ENCODE measurements at regions not wholly inside any gene's neighbourhood (a gene's known extent, or its start where the extent isn't known, plus 50 kb on each side); places are given as distances from the start of the nearest gene placed in this dataset.
A peak's percentile ranks its signal among the peaks of the same experiment; 100 is the strongest.

- TF ChIP-seq, protein P1, sequence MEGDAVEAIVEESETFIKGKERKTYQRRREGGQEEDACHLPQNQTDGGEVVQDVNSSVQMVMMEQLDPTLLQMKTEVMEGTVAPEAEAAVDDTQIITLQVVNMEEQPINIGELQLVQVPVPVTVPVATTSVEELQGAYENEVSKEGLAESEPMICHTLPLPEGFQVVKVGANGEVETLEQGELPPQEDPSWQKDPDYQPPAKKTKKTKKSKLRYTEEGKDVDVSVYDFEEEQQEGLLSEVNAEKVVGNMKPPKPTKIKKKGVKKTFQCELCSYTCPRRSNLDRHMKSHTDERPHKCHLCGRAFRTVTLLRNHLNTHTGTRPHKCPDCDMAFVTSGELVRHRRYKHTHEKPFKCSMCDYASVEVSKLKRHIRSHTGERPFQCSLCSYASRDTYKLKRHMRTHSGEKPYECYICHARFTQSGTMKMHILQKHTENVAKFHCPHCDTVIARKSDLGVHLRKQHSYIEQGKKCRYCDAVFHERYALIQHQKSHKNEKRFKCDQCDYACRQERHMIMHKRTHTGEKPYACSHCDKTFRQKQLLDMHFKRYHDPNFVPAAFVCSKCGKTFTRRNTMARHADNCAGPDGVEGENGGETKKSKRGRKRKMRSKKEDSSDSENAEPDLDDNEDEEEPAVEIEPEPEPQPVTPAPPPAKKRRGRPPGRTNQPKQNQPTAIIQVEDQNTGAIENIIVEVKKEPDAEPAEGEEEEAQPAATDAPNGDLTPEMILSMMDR (IDR thresholded peaks at IDR 0.05; ENCODE audit: low read length, missing control alignments): no peak
- peak; percentile 43 for DNase-seq (ENCODE audit: low read depth)
These were observed 333.8 kb downstream of the PTPRU start for GRCh38 chr1:29569971-29570634.

GRCh38 chr1:29567257-29567656, 330.9 kb downstream of the PTPRU start:
- no peak overlapping the region for H3K4me3 ChIP-seq (replicated peaks; ENCODE audit: low read depth, low read length)
- no peak for DNase-seq (ENCODE audit: low read depth)
- TF ChIP-seq, protein P1 (IDR thresholded peaks at IDR 0.05; ENCODE audit: low read length, missing control alignments): no peak

More at GRCh38 chr1:29569971-29570634, 333.8 kb downstream of the PTPRU start:
- no peak overlapping the region for H3K4me3 ChIP-seq (replicated peaks; ENCODE audit: low read depth, low read length)

DNA sequence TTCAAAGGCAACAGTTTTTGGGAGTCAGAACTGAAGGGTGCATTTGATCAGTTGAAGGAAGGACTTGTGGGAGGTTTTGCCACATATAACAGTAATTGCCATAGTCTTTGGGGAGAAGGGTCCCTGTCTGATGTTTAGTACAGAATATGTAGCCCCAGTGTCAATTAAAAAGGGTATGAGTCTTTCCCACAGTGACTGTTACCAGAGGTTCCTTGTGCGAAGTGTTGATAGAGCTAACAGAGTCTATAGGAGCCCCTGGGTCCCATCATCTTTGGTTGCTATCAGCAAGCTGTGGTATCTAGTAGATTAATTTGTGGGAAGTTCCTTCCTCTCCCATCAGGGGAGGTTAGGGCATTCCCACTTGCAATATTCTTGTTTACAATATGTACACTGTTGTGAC, 329.2 kb downstream of the PTPRU start:
- no peak for DNase-seq (ENCODE audit: low read depth)
- no peak overlapping the region for H3K4me3 ChIP-seq (replicated peaks; ENCODE audit: low read depth, low read length)
- TF ChIP-seq, protein P1 (IDR thresholded peaks at IDR 0.05; ENCODE audit: low read length, missing control alignments): no peak

DNA sequence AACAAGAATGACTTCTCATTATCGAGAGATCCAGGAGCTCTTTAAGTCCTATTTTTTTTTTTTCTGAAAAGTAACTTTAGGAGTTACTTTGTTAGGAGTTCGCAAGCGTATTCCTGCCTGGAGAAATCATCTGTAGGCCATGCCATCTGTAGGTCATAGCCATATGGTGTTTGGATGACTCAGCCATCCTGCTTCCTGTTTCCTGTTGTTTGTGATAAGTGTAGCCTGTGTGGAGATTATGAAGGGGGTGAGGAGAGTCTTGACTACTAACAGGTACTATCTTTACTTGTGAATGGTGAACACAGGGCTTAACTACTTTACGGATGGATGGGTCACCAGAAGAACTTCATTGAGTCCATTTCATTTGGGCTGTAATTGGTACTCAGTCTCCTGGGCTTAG, 327.2 kb downstream of the PTPRU start:
- TF ChIP-seq, protein P1 (IDR thresholded peaks at IDR 0.05; ENCODE audit: low read length, missing control alignments): no peak
- no peak overlapping the region for H3K4me3 ChIP-seq (replicated peaks; ENCODE audit: low read depth, low read length)
- peak; percentile 51 for DNase-seq (ENCODE audit: low read depth)

DNA sequence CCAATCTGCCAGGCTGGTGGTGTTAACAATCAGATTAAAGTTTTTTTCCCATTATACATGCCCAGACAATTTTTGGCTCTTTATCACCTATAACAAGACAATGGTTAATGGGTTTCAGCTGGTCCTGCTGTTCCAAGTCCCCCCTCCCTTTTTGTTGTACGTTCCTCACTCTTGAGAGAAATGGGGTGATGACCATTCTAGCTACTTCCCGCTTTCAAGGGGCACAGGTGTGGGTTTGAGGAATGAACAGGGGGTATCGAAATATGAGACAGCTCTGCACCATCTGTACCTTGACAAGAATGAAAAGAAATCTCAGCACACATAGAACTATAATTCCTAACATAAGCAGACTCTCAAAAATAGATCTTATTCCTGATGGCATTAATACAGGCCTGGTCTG, 326.8 kb downstream of the PTPRU start:
- DNase-seq (ENCODE audit: low read depth): no peak
- H3K4me3 ChIP-seq (replicated peaks; ENCODE audit: low read depth, low read length): no peak overlapping the region
- TF ChIP-seq, protein P1 (IDR thresholded peaks at IDR 0.05; ENCODE audit: low read length, missing control alignments): no peak

- no peak for DNase-seq (ENCODE audit: low read depth)
- TF ChIP-seq, protein P1 (IDR thresholded peaks at IDR 0.05; ENCODE audit: low read length, missing control alignments): no peak
- no peak overlapping the region for H3K4me3 ChIP-seq (replicated peaks; ENCODE audit: low read depth, low read length)
These were observed 322.7 kb downstream of the PTPRU start for GRCh38 chr1:29559056-29559455.

Data from fibroblast of pulmonary artery (primary cell).